PC-3 (cell line): ENCODE measurements at regions not wholly inside any gene's neighbourhood (a gene's known extent, or its start where the extent isn't known, plus 50 kb on each side); places are given as distances from the start of the nearest gene placed in this dataset.

ENCODE experiments used
- EZH2 ChIP-seq: fragments of 300-600 bp; sonication (generic); IDR thresholded peaks from one replicate; pipeline ENCODE4 v1.6.1; 2017; ENCODE audit warnings: antibody characterized with exemption, mild to moderate bottlenecking, low read length; ENCODE audit not compliant: unreplicated experiment
- EZH2phosphoT487 ChIP-seq: fragments of 300-600 bp; sonication (generic); IDR thresholded peaks from 2 replicates; pipeline ENCODE4 v1.6.1; 2018; ENCODE audit warnings: mild to moderate bottlenecking, antibody characterized with exemption, low read length, borderline replicate concordance
- TF ChIP-seq, protein P1 (sequence below): fragments of 300-600 bp; sonication (generic); conservative IDR thresholded peaks from 2 replicates; pipeline ENCODE4 v1.5.1; 2017; ENCODE audit warnings: antibody characterized with exemption, low read depth, mild to moderate bottlenecking, low read length

GRCh38 chr4:125843947-125844346 lies 529.2 kb downstream of the FAT4 start:
- TF ChIP-seq, protein P1, sequence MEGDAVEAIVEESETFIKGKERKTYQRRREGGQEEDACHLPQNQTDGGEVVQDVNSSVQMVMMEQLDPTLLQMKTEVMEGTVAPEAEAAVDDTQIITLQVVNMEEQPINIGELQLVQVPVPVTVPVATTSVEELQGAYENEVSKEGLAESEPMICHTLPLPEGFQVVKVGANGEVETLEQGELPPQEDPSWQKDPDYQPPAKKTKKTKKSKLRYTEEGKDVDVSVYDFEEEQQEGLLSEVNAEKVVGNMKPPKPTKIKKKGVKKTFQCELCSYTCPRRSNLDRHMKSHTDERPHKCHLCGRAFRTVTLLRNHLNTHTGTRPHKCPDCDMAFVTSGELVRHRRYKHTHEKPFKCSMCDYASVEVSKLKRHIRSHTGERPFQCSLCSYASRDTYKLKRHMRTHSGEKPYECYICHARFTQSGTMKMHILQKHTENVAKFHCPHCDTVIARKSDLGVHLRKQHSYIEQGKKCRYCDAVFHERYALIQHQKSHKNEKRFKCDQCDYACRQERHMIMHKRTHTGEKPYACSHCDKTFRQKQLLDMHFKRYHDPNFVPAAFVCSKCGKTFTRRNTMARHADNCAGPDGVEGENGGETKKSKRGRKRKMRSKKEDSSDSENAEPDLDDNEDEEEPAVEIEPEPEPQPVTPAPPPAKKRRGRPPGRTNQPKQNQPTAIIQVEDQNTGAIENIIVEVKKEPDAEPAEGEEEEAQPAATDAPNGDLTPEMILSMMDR = no peak
- TF ChIP-seq EZH2phosphoT487 (no peak), EZH2 (no peak)
